B cell (primary cell): ENCODE measurements at regions not wholly inside any gene's neighbourhood (a gene's known extent, or its start where the extent isn't known, plus 50 kb on each side); places are given as distances from the start of the nearest gene placed in this dataset.

Experiments
- ATAC-seq: fragments of 200-7000 bp; cut with Tn5 transposase; one replicate; pipeline ENCODE4 v1.10.0; 2021; ENCODE audit warnings: low read depth, mild to moderate bottlenecking, moderate number of reproducible peaks, moderate library complexity
- CTCF ChIA-PET: fragments of 350-600 bp; sonication (Branson Sonifier 250); formaldehyde crosslinking; loops from one replicate; lab custom pipeline; 2021; ENCODE audit warnings: antibody characterized with exemption, inconsistent platforms; lab: Charles Lee
- POLR2A ChIA-PET: fragments of 350-600 bp; sonication (Branson Sonifier 250); formaldehyde crosslinking; loops from one replicate; lab custom pipeline; 2021; ENCODE audit warnings: antibody characterized with exemption; lab: Charles Lee
- DNase-seq: peaks from one replicate; pipeline ENCODE4 v3.0.0; 2013
- H2AFZ ChIP-seq: 2 replicates; pipeline ENCODE4 v1.6.1; 2012; ENCODE audit warnings: mild to moderate bottlenecking, low read depth, low read length; ENCODE audit not compliant: insufficient read depth, poor library complexity, severe bottlenecking
- H3K27ac ChIP-seq, 2 donors: 1 replicate in 1 of 2; 2 replicates in 1 of 2; pipeline ENCODE4 v1.5.1; 2012 to 2013; ENCODE audit warnings: low read length in 2 of 2, mild to moderate bottlenecking in 2 of 2, moderate library complexity in 1 of 2
- H3K27me3 ChIP-seq, 4 experiments: fragments of 200-600 bp in 1 of 4; sonication (generic) in 1 of 4; replicated peaks in 1 of 4; 1 replicate in 2 of 4; 2 replicates in 2 of 4; pipeline versions ENCODE4 v1.6.1 to v1.7.0; 2013 to 2016; ENCODE audit warnings: low read length in 3 of 4, mild to moderate bottlenecking in 2 of 4, mixed read lengths in 1 of 4, moderate library complexity in 1 of 4; ENCODE audit not compliant: insufficient read depth in 4 of 4, control insufficient read depth in 3 of 4; ENCODE audit errors: control extremely low read depth in 1 of 4
- H3K36me3 ChIP-seq, 2 experiments: replicated peaks in 1 of 2; 1 replicate in 1 of 2; 2 replicates in 1 of 2; pipeline versions ENCODE4 v1.6.1 to v1.7.1; 2013; ENCODE audit warnings: low read length in 1 of 2; ENCODE audit not compliant: insufficient read depth in 2 of 2, control insufficient read depth in 1 of 2; ENCODE audit errors: control extremely low read depth in 1 of 2, extremely low read depth in 1 of 2
- H3K4me1 ChIP-seq, 2 donors: fragments of 200-600 bp in 1 of 2; sonication (generic) in 1 of 2; 1 replicate in 1 of 2; 2 replicates in 1 of 2; pipeline versions ENCODE4 v1.5.1 to v1.6.1; 2013 to 2017; ENCODE audit warnings: low read length in 2 of 2; ENCODE audit not compliant: control insufficient read depth in 2 of 2, insufficient read depth in 2 of 2
- H3K4me2 ChIP-seq: replicated peaks from 2 replicates; pipeline ENCODE3; 2012; ENCODE audit warnings: mild to moderate bottlenecking, low read depth, low read length; ENCODE audit not compliant: poor library complexity, severe bottlenecking
- H3K4me3 ChIP-seq, 5 experiments: fragments of 200-600 bp in 1 of 5; sonication (generic) in 1 of 5; 1 replicate in 3 of 5; 2 replicates in 2 of 5; pipeline versions ENCODE4 v1.5.1 to v1.7.0; 2011 to 2016; ENCODE audit warnings: low read length in 4 of 5, mild to moderate bottlenecking in 4 of 5, low read depth in 2 of 5, control low read depth in 1 of 5, moderate library complexity in 1 of 5; ENCODE audit not compliant: insufficient read depth in 1 of 5; ENCODE audit errors: control extremely low read depth in 1 of 5, extremely low read depth in 1 of 5
- H3K79me2 ChIP-seq: fragments of 200-600 bp; sonication (generic); one replicate; pipeline ENCODE4 v1.6.0; 2016; ENCODE audit warnings: low read length; ENCODE audit not compliant: control insufficient read depth, insufficient read depth
- H3K9ac ChIP-seq: fragments of 200-600 bp; sonication (generic); 2 replicates; pipeline ENCODE4 v1.6.1; 2017; ENCODE audit warnings: mild to moderate bottlenecking, low read length, moderate library complexity
- H3K9me3 ChIP-seq, 3 donors: one replicate each; pipeline versions ENCODE4 v1.6.1 to v1.7.1; 2013; ENCODE audit warnings: low read length in 2 of 3; ENCODE audit not compliant: control insufficient read depth in 2 of 3, insufficient read depth in 1 of 3; ENCODE audit errors: control extremely low read depth in 1 of 3
- H4K20me1 ChIP-seq: 2 replicates; pipeline ENCODE4 v1.6.0; 2012; ENCODE audit warnings: mild to moderate bottlenecking, low read length; ENCODE audit not compliant: insufficient read depth, control insufficient read depth, poor library complexity, severe bottlenecking
- H3K27ac Mint-ChIP-seq: one replicate; pipeline ENCODE4 v1.8.0; 2021; ENCODE audit warnings: mixed read lengths
- H3K27me3 Mint-ChIP-seq: one replicate; pipeline ENCODE4 v1.8.0; 2021; ENCODE audit warnings: mixed read lengths
- H3K4me1 Mint-ChIP-seq: one replicate; pipeline ENCODE4 v1.8.0; 2021; ENCODE audit warnings: mixed read lengths
- H3K4me3 Mint-ChIP-seq: one replicate; pipeline ENCODE4 v1.8.0; 2021; ENCODE audit warnings: mixed read lengths
- H3K9me3 Mint-ChIP-seq: one replicate; pipeline ENCODE4 v1.8.0; 2022; ENCODE audit warnings: mixed read lengths; ENCODE audit not compliant: insufficient read depth
- CTCF ChIP-seq: fragments of 200-600 bp; IDR thresholded peaks from one replicate; pipeline ENCODE4 v1.8.0; 2022; ENCODE audit warnings: antibody characterized with exemption, mild to moderate bottlenecking
- EZH2 ChIP-seq: IDR thresholded peaks from 2 replicates; pipeline ENCODE4 v1.6.1; 2012; ENCODE audit warnings: borderline replicate concordance, low read depth, mild to moderate bottlenecking, moderate library complexity, low read length; ENCODE audit not compliant: insufficient read depth, poor library complexity, severe bottlenecking
- WGBS: methylation state at CpG from one replicate; pipeline ENCODE4 v1.1.5; 2013; ENCODE audit warnings: missing lambda C conversion rate; ENCODE audit not compliant: insufficient coverage; 5-methylcytosine and 5-hydroxymethylcytosine counted together
- intact Hi-C: fragments of 100-400 bp; cut with micrococcal nuclease; formaldehyde crosslinking; loops from one replicate; pipeline ENCODE4 v1.10.0; 2022

GRCh38 chr3:161579395-161580126 is 83.0 kb downstream of the OTOL1 start:
- ChIA-PET POLR2A (no interaction called here), CTCF (no interaction called here)
- Mint-ChIP-seq H3K27ac (no peak overlapping the region), H3K9me3 (no peaks in the 10 kb centered on the region), H3K27me3 (no peaks in the 10 kb centered on the region), H3K4me3 (no peak overlapping the region), H3K4me1 (no peaks in the 10 kb centered on the region)
- no peaks in the 10 kb centered on the region for H4K20me1 ChIP-seq
- DNase-seq (no peak), ATAC-seq (no peak)
- no peaks in the 10 kb centered on the region for H3K4me1 ChIP-seq
- H3K79me2 ChIP-seq: no peaks in the 10 kb centered on the region
- H3K27ac ChIP-seq: no peak overlapping the region
- H3K4me3 ChIP-seq: no peak overlapping the region
- no peak overlapping the region for H3K4me2 ChIP-seq
- no peak for TF ChIP-seq CTCF
- TF ChIP-seq EZH2: no peak
- H3K9ac ChIP-seq: no peak overlapping the region
- H3K36me3 ChIP-seq: no peaks in the 10 kb centered on the region
- intact Hi-C loops: no loop called here
- 80% methylated on average over 1 of the region's 9 CpGs for WGBS
- H2AFZ ChIP-seq: no peak overlapping the region
- H3K27me3 ChIP-seq: no peaks in the 10 kb centered on the region
- no peaks in the 10 kb centered on the region for H3K9me3 ChIP-seq

- Histone ChIP-seq H4K20me1 (no peaks in the 10 kb centered on the region), H3K27ac (no peak overlapping the region), H3K9ac (no peak overlapping the region), H3K4me3 (no peak overlapping the region), H2AFZ (no peak overlapping the region), H3K4me1 (no peaks in the 10 kb centered on the region), H3K36me3 (no peaks in the 10 kb centered on the region), H3K79me2 (no peaks in the 10 kb centered on the region), H3K27me3 (no peaks in the 10 kb centered on the region), H3K9me3 (peaks cover 0 to 7% (median 2%) of the 10 kb centered on the region in 3 donors), H3K4me2 (no peak overlapping the region)
- H3K9me3 Mint-ChIP-seq: no peaks in the 10 kb centered on the region
- no peak for ATAC-seq
- no peak for DNase-seq
- H3K27ac Mint-ChIP-seq: no peak overlapping the region
- no peaks in the 10 kb centered on the region for H3K27me3 Mint-ChIP-seq
- no peak for TF ChIP-seq EZH2
- no peak for TF ChIP-seq CTCF
- CTCF ChIA-PET: no interaction called here
- no peaks in the 10 kb centered on the region for H3K4me1 Mint-ChIP-seq
- intact Hi-C loops: no loop called here
- H3K4me3 Mint-ChIP-seq: no peak overlapping the region
- POLR2A ChIA-PET: no interaction called here
Measured at GRCh38 chr3:161585922-161586321, 89.3 kb downstream of the OTOL1 start.
